HG02678 (cell line): ENCODE measurements at regions not wholly inside any gene's neighbourhood (a gene's known extent, or its start where the extent isn't known, plus 50 kb on each side); places are given as distances from the start of the nearest gene placed in this dataset.
"Not testable (repeated sequence)": the region's sequence is repeated elsewhere in the genome, so short reads cannot be mapped to it uniquely, and the experiment has no call there.

ENCODE experiments used
- ATAC-seq: cut with Tn5 transposase; IDR thresholded peaks from one replicate; pipeline ENCODE4 v1.9.1; 2021; ENCODE audit warnings: mild to moderate bottlenecking, moderate library complexity; ENCODE audit not compliant: unreplicated experiment

DNA sequence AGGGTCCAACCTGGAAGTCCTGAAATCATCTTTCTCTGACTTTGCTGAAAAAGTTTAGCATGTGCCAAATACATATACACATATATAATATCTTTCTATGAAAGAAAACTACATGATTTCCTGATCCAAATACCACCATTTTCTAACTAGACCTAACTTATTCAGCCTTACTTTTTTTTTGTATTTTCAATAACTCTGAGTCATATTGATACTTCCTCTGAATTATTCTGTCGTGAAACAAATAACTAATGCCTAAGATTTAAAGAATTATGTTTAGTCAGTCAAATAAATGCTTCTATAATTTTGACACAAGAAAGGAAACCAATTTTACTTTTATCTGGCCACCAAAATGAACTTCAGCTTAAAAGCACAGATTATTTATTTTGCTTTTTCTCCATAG is 760.2 kb upstream of the GBE1 start:
- no peak for ATAC-seq

DNA sequence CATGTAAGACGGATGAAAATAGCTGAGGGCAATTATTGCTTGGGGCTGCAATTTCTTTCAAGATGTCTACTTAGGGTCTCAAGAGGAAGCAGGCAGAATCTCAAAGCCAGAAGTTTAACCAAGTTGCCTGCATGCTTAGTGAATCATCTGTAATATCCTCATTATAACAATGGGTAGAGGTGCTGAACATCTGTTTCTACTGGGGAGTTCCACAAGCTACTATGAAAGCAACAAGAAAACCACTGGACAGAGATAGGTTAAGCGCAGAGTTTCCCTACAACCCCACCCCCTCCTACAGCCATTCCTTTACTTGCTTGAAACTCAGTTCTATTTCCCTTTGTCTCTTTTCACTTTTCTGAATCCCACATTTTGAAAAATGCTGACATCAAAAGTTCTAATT is 759.4 kb upstream of the GBE1 start:
- ATAC-seq: no peak

- no peak for ATAC-seq
Measured at GRCh38 chr3:82509951-82510603, 748.6 kb upstream of the GBE1 start.

DNA sequence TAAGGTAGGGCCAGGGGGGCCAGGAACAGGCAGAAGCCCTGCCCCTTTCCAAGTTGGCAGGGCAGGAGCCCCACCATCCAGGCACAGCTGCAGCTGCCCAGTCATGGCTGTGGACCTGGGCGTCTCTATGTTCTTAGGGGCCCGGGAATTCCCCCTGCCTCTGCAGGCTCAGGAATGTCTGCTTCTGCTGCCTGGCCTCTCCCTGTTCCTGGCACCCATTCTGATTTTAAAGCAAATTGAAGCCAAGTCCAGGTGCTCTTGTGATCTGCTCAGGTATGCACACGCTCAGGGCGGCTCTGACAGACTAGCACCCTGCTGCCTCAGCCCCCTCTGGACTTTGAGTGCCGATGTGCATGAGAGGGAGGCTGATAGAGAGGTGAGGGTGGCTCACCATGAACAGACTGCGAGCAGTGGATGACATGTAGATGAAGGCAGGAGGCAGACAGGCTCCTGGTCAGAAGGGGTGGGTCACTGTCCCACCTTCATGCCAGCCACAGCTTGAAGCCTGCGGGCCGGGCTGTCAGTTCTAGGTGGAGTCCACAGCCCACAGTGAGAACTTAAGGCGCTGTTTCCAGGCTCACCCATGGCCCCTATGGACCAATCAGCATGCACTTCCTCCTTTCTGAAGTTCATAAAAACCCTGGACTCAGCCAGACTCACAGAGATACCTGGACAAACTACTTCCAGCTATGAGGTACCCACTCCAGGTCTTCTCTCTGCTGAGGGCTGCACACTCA is 747.8 kb upstream of the GBE1 start:
- no peak for ATAC-seq

DNA sequence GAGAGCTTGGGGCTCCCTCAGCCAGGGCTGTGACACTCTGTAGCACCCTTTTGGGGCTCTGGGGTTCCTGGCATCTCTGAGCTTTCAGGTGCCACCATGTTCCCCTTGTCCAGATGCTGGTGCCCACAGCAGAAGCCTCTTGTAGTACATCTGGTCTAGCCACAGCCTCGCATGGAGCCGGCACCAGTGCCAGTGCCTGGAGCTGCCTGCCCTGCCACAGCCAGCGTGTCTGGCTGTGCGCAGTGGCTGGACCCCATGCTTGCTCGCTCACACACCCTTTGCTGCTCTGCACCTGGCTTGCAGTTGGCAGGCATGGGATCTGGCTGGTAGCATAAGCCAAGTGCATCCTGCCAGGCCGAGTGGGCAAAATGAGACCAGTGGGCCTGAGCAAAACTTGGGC is 744.8 kb upstream of the GBE1 start:
- no peak for ATAC-seq

DNA sequence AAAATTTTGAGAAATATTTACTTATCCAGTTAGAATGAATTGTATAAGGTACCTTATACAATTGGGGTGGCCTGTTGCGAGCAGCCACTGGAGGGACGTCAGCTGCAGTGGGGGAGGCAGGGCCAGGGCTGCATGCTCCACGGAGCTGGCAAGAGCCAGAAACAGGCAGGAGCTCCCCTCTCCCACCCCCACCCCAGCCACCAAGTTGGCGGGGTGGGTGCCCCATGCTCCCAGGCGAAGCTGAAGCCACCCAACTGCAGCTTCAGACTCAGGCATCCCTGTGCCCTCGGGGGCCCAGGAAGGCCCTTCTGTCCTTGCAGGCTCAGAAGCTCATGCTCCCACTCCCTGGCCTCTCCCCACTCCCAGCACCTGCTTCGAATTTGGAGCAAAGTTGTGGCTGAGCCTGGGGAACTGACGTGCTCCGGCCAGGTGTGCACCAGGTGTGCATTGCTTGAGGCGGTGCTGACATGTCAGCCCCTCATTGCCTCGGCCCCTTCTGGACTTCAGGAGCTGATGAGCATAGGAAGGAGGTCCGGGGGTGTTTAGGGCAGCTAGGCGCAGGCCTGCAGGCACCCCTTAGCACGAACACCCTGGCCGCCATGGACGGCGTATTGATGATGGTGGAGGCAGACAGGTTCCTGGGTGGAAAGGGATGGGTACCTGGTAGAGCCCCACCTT is 743.8 kb upstream of the GBE1 start:
- ATAC-seq: no peak

DNA sequence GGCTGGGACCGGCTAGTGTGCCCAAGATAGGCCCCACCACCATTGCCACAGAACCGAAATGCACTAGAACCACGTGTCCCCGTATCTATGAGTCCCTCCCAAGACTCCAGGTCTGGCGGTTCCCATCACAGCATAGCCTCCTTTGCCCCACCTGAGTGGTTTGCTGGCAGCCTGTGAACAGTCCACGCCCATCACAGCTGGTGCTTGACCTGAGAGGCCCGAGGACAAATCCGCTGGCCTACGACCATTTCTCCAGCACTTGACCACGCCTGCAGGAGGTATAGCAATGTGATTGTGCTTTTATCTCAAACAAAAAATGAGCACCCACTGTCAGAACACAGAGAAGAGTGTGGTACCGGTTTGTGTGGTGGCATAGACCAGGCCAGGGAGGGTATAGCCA is 736.7 kb upstream of the GBE1 start:
- ATAC-seq: no peak

- no peak for ATAC-seq
Measured at GRCh38 chr3:82496890-82497560, 735.6 kb upstream of the GBE1 start.

DNA sequence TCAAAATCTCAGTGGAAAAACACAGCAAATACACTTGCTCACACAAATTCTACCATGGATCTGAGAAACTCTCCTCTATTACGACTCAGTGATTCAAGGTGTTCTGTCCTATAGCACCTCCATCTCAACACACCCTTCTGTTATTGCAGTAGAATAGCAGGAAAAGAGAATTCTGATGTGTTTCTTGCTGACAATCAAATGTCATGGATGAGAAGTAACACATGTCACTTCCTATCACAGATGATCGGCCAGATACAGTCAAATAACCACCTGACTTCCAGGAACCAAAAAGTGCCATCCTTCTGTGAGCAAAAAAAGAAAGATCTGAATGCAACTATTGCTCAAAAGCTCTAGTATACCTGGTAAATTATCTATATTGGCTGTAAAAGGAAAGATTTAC is 734.2 kb upstream of the GBE1 start:
- ATAC-seq: no peak

GRCh38 chr3:82494977-82495489 is 733.6 kb upstream of the GBE1 start:
- ATAC-seq: no peak

DNA sequence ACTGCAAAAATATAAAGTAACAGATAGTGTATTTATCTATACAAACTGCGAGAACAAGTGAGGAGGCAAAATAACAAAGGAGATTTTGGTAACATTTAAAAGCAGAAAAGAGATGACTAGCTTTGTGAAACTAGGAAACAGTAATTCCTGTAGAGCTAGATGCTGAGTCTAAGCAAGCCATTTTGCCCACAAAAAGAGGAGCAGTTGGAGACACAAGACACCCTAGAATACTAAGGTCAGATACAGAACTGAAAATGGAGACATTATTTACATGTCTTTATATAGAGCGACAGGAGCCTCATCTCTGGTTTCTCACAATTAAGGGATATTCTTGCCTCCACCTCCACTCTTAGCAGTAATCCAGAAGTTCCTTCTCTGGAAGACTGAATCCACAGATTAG is 732.4 kb upstream of the GBE1 start:
- no peak for ATAC-seq

DNA sequence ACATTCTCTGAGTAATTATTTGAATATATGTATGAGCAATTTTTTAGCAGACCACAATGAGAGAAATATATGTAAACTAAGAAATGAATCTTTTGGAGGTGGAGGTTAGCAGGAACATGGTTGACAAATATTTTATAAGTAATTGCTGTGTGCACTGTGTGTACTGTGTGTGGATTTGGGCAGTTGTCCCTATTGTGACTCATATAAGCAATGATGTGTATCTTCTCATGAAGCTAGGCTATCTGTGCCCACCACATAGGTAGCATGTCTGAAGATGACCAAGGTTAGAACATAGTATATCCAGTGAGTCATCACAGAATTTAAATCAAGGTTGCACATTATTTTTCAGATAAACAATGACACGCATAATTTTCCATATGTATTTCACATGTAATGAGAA is 713.9 kb upstream of the GBE1 start:
- no peak for ATAC-seq

DNA sequence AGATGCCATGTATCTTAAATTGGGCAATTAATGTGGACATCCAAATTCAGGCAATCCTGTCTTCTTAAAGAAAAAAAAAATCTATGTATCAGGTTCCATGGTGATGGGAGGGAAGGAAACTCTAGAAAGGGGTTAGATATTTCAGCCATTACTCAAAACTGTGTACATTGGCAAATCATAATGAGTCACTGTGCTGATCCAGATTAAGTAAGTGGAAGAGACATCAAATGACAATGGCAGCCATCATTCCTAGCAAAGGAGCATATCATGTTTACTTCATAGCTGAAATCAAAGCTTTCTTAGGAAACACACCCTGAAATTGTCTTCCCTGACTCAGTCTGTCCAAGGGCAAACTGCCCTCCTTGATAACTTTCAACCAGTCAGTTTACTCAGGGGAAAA is 713.3 kb upstream of the GBE1 start:
- no peak for ATAC-seq

GRCh38 chr3:82473864-82474541 is 712.6 kb upstream of the GBE1 start:
- no peak for ATAC-seq

DNA sequence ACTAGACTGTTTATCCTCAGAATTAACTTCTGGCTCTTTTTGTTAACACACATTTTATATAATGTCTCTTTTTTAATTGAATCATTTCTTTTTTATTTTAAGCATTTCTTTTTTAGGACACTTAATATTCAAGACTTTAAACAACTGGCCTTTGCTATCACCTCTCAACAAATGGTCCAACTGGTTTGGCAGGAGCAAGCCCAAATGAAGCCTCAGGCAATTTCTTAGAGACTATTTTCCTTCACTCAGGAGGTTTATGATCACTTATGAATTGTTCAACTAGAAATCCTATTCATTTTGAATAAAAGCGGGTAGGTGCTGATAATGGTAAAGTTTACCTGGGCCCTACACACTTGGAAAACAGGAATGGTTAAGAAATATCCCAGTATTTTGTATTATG is 705.6 kb upstream of the GBE1 start:
- no peak for ATAC-seq

- ATAC-seq: no peak
Measured at GRCh38 chr3:82462977-82463376, 701.5 kb upstream of the GBE1 start.

DNA sequence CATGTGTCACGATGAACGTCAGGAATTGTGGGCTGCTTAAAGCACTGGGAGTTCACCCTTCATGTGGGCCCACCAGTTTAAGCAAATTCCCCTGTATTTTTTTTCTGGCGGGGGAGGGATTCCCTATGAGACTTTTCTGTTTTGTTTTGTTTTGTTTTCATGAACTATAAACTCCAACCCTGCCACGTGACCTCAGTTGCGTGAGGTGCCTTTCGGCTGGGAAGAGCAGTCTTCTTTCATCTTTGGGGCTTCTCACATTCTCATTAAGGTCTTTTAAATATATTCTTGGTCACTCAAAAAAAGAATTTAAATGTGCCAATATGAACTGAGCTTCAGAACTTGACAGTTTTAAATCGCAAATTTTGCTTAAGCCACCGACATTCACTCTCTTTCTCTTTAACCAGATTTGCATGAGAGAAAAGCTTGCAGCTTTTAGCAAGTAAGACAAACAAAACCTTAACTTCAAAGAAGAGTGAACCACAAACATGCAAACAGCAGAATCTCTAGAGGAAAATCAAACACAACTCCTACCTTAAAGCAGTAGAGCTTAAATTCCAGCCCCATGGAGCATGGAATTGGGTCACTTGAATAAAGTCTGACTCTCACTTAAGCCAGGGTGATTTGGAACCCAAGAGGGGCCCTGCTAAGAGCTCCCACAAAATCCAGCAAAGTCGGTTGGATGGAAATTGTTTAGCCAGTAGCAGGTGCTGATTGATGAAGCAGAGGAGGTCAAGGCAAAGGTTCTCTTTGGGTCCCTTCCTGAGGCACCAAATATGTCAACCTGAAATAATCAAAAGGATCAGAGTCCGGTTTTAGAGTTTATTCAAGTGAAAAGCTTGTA is 699.8 kb upstream of the GBE1 start:
- ATAC-seq: no peak

GRCh38 chr3:82448320-82448719 is 686.9 kb upstream of the GBE1 start:
- ATAC-seq: no peak

DNA sequence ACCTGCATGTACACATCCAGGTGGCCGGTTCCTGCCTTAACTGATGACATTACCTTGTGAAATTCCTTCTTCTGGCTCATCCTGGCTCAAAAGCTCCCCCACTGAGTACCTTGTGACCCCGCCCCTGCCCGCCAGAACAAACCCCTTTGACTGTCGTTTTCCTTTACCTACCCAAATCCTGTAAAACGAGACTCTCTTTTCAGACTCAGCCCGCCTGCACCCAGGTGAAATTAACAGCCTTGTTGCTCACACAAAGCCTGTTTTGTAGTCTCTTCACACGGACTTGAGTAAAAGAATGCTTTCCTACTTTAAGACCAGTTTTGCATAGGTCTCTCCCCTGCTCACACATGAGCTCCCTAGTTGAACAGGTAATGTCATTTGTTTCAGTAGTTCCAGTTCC is 667.4 kb upstream of the GBE1 start:
- not testable (repeated sequence) for ATAC-seq

- ATAC-seq: no peak
Measured at GRCh38 chr3:82424031-82424339, 662.5 kb upstream of the GBE1 start.
